22Rv1 (cell line): ENCODE measurements at regions not wholly inside any gene's neighbourhood (a gene's known extent, or its start where the extent isn't known, plus 50 kb on each side); places are given as distances from the start of the nearest gene placed in this dataset.
"Not testable (repeated sequence)": the region's sequence is repeated elsewhere in the genome, so short reads cannot be mapped to it uniquely, and the experiment has no call there.

Experiments
- H3K27ac ChIP-seq: fragments of 450-650 bp; 2 replicates; pipeline ENCODE4 v1.5.1; 2017
- ZFX ChIP-seq: fragments of 450-650 bp; IDR thresholded peaks from 2 replicates; pipeline ENCODE4 v1.6.1; 2017; ENCODE audit warnings: antibody characterized with exemption, borderline replicate concordance
- TF ChIP-seq, protein P1 (sequence below): fragments of 450-650 bp; IDR thresholded peaks from 2 replicates; pipeline ENCODE4 v1.5.1; 2017; ENCODE audit warnings: mild to moderate bottlenecking

DNA sequence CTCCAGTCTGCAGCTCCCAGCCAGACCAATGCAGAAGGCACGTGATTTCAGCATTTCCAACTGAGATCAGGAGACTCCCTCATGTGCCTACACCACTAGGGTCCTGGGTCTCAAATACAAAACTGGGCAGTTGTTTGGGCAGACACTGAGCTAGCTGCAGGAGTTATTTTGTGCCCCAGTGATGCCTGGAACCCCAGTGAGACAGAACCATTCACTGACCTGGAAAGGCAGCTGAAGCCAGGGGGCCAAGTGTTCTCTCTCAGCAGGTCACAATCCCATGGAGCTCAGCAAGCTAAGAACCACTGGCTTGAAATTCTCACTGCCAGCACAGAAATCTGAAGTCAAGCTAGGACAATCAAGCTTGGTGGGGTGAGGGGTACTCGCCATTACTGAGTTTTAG, 111.7 kb upstream of the TNFSF4 start:
- no peak overlapping the region for H3K27ac ChIP-seq
- TF ChIP-seq ZFX: no peak
- TF ChIP-seq, protein P1, sequence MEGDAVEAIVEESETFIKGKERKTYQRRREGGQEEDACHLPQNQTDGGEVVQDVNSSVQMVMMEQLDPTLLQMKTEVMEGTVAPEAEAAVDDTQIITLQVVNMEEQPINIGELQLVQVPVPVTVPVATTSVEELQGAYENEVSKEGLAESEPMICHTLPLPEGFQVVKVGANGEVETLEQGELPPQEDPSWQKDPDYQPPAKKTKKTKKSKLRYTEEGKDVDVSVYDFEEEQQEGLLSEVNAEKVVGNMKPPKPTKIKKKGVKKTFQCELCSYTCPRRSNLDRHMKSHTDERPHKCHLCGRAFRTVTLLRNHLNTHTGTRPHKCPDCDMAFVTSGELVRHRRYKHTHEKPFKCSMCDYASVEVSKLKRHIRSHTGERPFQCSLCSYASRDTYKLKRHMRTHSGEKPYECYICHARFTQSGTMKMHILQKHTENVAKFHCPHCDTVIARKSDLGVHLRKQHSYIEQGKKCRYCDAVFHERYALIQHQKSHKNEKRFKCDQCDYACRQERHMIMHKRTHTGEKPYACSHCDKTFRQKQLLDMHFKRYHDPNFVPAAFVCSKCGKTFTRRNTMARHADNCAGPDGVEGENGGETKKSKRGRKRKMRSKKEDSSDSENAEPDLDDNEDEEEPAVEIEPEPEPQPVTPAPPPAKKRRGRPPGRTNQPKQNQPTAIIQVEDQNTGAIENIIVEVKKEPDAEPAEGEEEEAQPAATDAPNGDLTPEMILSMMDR: no peak

DNA sequence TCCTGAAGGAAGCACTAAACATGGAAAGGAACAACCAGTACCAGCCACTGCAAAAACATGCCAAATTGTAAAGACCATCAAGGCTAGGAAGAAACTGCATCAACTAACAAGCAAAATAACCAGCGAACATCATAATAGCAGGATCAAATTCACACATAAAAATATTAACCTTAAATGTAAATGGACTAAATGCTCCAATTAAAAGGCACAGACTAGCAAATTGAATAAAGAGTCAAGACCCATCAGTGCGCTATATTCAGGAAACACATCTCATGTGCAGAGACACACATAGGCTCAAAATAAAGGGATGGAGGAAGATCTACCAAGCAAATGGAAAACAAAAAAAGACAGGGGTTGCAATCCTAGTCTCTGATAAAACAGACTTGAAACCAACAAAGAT, 117.2 kb upstream of the TNFSF4 start:
- H3K27ac ChIP-seq: not testable (repeated sequence)

DNA sequence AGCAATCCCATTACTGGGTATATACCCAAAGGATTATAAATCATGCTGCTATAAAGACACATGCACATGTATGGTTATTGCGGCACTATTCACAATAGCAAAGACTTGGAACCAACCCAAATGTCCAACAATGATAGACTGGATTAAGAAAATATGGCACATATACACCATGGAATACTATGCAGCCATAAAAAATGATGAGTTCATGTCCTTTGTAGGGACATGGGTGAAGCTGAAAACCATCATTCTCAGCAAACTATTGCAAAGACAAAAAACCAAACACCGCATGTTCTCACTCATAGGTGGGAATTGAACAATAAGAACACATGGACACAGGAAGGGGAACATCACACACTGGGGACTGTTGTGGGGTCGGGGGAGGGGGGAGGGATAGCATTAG, 120.9 kb upstream of the TNFSF4 start:
- H3K27ac ChIP-seq: not testable (repeated sequence)

DNA sequence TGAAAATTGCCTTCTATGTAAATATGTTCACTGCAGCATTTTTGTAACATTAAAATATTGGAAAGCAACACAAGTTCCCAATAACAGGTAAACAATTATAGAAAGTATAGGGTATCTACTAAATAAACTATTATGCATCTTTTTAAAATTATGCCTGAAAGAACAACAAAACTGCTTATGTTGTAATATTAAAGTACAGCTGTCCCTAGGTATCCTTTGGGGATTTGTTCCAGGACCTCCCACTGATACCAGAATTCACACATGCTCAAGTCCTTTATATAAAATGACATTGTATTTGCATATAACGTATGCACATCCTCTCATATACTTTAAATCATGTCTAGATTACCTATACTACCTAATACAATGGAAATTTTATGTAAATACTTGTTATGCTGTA, 121.8 kb upstream of the TNFSF4 start:
- no peak overlapping the region for H3K27ac ChIP-seq
- no peak for TF ChIP-seq ZFX
- TF ChIP-seq, protein P1: no peak

DNA sequence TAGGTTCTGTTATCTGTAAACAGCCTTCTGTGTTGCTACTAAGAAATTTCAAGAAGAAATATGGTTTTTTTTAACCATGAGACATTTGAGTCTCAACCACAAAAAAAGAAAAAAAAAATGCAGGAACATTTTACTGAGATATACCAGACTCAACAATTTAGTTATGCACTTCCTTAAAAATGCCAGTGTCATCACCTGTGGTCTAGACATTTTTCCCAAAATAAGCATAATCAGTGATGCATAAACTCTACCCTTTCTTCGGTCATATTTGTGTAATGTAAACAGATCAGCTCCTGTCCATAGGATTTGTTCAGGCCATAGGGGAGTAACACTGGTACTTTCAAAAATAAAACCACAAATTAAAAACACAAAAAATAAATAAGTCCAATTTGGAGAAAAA, 122.6 kb upstream of the TNFSF4 start:
- TF ChIP-seq, protein P1: no peak
- TF ChIP-seq ZFX: no peak
- H3K27ac ChIP-seq: no peak overlapping the region

DNA sequence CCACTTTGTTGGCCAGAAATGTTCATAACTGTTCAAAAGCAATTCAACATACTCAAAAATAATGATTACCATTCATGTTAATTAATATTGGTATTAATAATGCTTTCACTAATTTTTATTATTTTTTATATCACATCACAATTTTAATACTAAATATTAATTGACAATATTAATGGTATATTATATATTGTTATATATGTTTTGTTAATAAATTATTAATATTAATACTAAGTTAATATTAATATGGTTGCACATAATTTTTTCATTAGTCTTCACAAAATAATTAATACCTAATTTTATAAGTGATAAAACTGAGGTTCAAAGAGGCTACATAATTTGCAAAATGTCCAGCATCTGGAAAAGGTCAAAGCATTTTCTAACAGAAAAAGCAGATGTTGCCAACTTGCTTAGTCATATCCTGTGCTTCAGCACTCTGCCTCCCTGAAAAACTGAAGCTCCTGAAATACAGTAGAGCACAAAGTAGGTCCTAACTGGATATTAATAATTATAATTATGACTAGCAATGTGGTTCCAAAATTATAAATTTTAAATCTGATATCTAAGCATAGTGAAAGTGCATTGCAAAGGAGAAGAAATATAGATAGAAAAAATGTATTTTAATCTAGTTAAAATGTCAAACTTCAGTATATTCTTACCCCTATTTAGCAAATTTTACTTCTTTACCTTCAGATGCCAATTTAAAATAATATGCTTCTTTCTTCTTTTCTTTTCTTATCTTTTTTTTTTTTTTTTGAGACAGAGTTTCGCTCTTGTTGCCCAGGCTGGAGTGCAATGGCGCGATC, 123.2 kb upstream of the TNFSF4 start:
- no peak overlapping the region for H3K27ac ChIP-seq

DNA sequence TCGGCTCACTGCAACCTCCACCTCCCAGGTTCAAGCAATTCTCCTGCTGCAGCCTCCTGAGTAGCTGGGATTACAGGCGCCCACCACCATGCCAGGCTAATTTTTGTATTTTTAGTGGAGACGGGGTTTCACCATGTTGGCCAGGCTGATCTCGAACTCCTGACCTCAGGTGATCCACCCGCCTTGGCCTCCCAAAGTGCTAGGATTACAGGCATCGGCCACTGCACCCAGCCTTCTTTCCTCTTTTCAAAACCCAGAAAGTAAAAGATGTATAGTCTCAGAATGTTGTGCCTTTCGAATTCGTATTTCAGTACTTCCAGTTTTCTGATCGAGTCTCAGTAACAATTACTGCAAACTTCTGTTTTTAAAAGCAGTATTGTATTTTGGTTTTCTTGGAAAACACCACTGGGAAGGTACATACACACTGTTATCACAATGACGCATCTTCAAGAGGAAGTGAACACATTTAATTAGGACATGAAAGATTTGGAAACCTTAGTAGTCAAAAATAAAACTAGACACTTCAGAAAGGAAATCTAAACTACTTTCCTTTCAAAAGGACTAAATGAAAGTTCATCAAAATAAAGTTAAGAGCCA, 123.9 kb upstream of the TNFSF4 start:
- H3K27ac ChIP-seq: not testable (repeated sequence)

More for the DNA sequence above, 123.2 kb upstream of the TNFSF4 start:
- TF ChIP-seq, protein P1: no peak
- TF ChIP-seq ZFX: no peak

DNA sequence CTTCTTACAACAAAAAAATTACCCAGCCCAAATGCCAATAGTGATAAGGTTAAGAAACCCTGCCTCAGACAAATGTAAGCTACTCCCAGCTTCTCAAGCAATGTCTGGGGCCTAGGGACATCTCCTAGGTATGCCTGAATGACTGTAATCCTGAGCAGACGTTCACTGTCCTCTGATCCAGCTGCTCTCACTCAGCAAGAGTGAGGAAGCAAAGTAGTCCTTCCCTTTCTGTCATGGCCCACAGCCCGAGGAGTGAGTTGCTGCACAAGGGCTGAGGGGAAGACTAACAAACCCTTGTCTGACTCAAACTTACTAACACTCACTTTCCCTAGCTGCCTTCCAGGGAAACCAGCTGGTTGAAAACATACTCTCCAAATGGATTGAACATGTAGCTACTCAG, 124.9 kb upstream of the TNFSF4 start:
- no peak for TF ChIP-seq ZFX
- TF ChIP-seq, protein P1: no peak
- H3K27ac ChIP-seq: no peak overlapping the region

DNA sequence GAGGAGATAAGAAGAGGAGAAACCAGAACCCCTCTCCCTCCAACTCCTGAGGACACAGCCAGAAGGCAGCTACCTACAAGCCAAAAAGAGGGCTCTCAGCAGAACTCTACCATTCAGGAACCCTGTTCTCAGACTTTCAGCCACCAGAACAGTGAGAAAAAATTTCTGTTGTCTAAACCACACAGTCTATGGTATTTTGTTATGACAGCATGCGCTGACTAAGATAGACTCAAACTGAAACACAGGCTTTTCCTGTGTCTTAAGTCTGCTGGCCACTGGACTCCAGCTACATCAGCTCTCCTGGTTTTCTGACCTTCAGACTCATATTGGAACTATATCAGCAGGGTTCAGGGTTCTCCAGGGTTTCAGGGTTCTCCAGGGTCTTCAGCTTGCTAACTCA, 126.5 kb upstream of the TNFSF4 start:
- H3K27ac ChIP-seq: no peak overlapping the region
- no peak for TF ChIP-seq ZFX
- TF ChIP-seq, protein P1: no peak
